ENCODE measurements at regions not wholly inside any gene's neighbourhood (a gene's known extent, or its start where the extent isn't known, plus 50 kb on each side); places are given as distances from the start of the nearest gene placed in this dataset.

GRCh38 chr4:12459126-12459525 lies 1025.0 kb downstream of the RAB28 start:
- no peak for TF ChIP-seq CTCF (IDR thresholded peaks at IDR 0.05; ENCODE audit: control extremely low read depth in 1 of 3, insufficient read depth in 1 of 3, low read depth in 1 of 3, low read length in 3 of 3)
- no peak for TF ChIP-seq MAX (IDR thresholded peaks at IDR 0.05)
- no peak for TF ChIP-seq GTF2F1 (IDR thresholded peaks at IDR 0.05; ENCODE audit: borderline replicate concordance, low read depth, low read length)
- TF ChIP-seq TAF1 (IDR thresholded peaks at IDR 0.05; ENCODE audit: low read depth, low read length) = no peak
- TF ChIP-seq RAD21 (IDR thresholded peaks at IDR 0.05 in 1 of 2, conservative IDR thresholded peaks at IDR 0.05 in 1 of 2; ENCODE audit: low read depth in 2 of 2, low read length in 2 of 2) = no peak
- TF ChIP-seq GABPA (IDR thresholded peaks at IDR 0.05; ENCODE audit: borderline replicate concordance, insufficient read depth, low read length) = no peak
- no peak for TF ChIP-seq POLR2A (IDR thresholded peaks at IDR 0.05; ENCODE audit: control extremely low read depth in 1 of 2, low read depth in 2 of 2, low read length in 2 of 2)
- no peak for TF ChIP-seq POU5F1 (IDR thresholded peaks at IDR 0.05; ENCODE audit: low read depth, low read length)
- no peak for TF ChIP-seq JUN (IDR thresholded peaks at IDR 0.05; ENCODE audit: low read depth, low read length)
